IMR-90 (cell line): ENCODE measurements at regions not wholly inside any gene's neighbourhood (a gene's known extent, or its start where the extent isn't known, plus 50 kb on each side); places are given as distances from the start of the nearest gene placed in this dataset.

ENCODE experiments used
- ATAC-seq: fragments of 200-7000 bp; cut with Tn5 transposase; 2 replicates; pipeline ENCODE4 v1.9.1; 2020; ENCODE audit warnings: low read depth, mild to moderate bottlenecking, moderate library complexity
- BruUV-seq: library from RNA; stranded (reverse); fragments of 400-500 nt; replicated peaks from 2 replicates; lab custom pipeline; 2021; lab: Mats Ljungman, UMichigan
- CTCF ChIA-PET: fragments of 300-600 bp; formaldehyde crosslinking; extraction: SDS; loops from one replicate; lab custom pipeline; 2021; ENCODE audit warnings: antibody characterized with exemption; lab: Yijun Ruan, JAX
- POLR2A ChIA-PET: fragments of 300-600 bp; sonication (Branson Sonifier 250); formaldehyde crosslinking; loops from one replicate; lab custom pipeline; 2022; ENCODE audit warnings: antibody characterized with exemption; ENCODE audit not compliant: unreplicated experiment; lab: Charles Lee
- DNase-seq: peaks from one replicate; pipeline ENCODE4 v3.0.0; 2013
- H2AFZ ChIP-seq: replicated peaks from 2 replicates; pipeline ENCODE3; 2013; ENCODE audit warnings: low read length, mild to moderate bottlenecking; ENCODE audit not compliant: poor library complexity
- H2AK5ac ChIP-seq: 2 replicates; pipeline ENCODE4 v1.6.1; 2013; ENCODE audit warnings: low read depth, low read length, inconsistent platforms
- H2AK9ac ChIP-seq: replicated peaks from 2 replicates; pipeline ENCODE3; 2013; ENCODE audit warnings: mild to moderate bottlenecking, low read depth, low read length, moderate library complexity; ENCODE audit not compliant: poor library complexity
- H2BK120ac ChIP-seq: 2 replicates; pipeline ENCODE4 v1.6.1; 2013; ENCODE audit warnings: low read depth, low read length, inconsistent platforms
- H2BK15ac ChIP-seq: 3 replicates; pipeline ENCODE4 v1.6.1; 2013; ENCODE audit warnings: low read depth, low read length, inconsistent platforms
- H2BK20ac ChIP-seq: 2 replicates; pipeline ENCODE4 v1.6.1; 2013; ENCODE audit warnings: low read depth, mild to moderate bottlenecking, inconsistent platforms, low read length, moderate library complexity
- H2BK5ac ChIP-seq: 2 replicates; pipeline ENCODE4 v1.6.1; 2013; ENCODE audit warnings: mild to moderate bottlenecking, low read depth, low read length, inconsistent platforms; ENCODE audit not compliant: poor library complexity, severe bottlenecking
- H3K14ac ChIP-seq: replicated peaks from 2 replicates; pipeline ENCODE4 v1.6.1; 2013; ENCODE audit warnings: low read depth, low read length, inconsistent platforms
- H3K18ac ChIP-seq: 2 replicates; pipeline ENCODE4 v1.6.1; 2013; ENCODE audit warnings: low read depth, low read length, control low read depth
- H3K23ac ChIP-seq: 2 replicates; pipeline ENCODE4 v1.6.1; 2013; ENCODE audit warnings: low read depth, low read length, inconsistent platforms
- H3K27ac ChIP-seq: 2 replicates; pipeline ENCODE4 v1.5.1; 2013; ENCODE audit warnings: mild to moderate bottlenecking, control low read depth, low read length; ENCODE audit not compliant: insufficient read depth
- H3K27me3 ChIP-seq: 2 replicates; pipeline ENCODE4 v1.6.1; 2013; ENCODE audit warnings: low read length; ENCODE audit not compliant: control insufficient read depth, insufficient read depth
- H3K36me3 ChIP-seq: 2 replicates; pipeline ENCODE4 v1.6.1; 2013; ENCODE audit warnings: low read length, mixed read lengths; ENCODE audit not compliant: control insufficient read depth, insufficient read depth
- H3K4ac ChIP-seq: 2 replicates; pipeline ENCODE4 v1.6.1; 2013; ENCODE audit warnings: low read depth, low read length, inconsistent platforms
- H3K4me1 ChIP-seq: 2 replicates; pipeline ENCODE4 v1.6.1; 2013; ENCODE audit warnings: low read length, mixed read lengths; ENCODE audit not compliant: control insufficient read depth, insufficient read depth
- H3K4me2 ChIP-seq: 2 replicates; pipeline ENCODE4 v1.6.1; 2013; ENCODE audit warnings: low read depth, mild to moderate bottlenecking, control low read depth, low read length, moderate library complexity
- H3K4me3 ChIP-seq: 2 replicates; pipeline ENCODE4 v1.5.1; 2013; ENCODE audit warnings: low read depth, mild to moderate bottlenecking, control low read depth, low read length, moderate library complexity; ENCODE audit not compliant: insufficient read depth
- H3K56ac ChIP-seq: 2 replicates; pipeline ENCODE4 v1.6.1; 2013; ENCODE audit warnings: low read length, inconsistent platforms; ENCODE audit not compliant: insufficient read depth; ENCODE audit errors: extremely low read depth
- H3K79me1 ChIP-seq, 2 experiments: 2 replicates each; pipeline ENCODE4 v1.6.1; 2013; ENCODE audit warnings: low read length in 2 of 2, inconsistent platforms in 1 of 2, low read depth in 1 of 2
- H3K9ac ChIP-seq: 2 replicates; pipeline ENCODE4 v1.6.1; 2013; ENCODE audit warnings: low read depth, low read length, control low read depth
- H3K9me1 ChIP-seq: 2 replicates; pipeline ENCODE4 v1.6.1; 2013; ENCODE audit warnings: low read length, inconsistent platforms; ENCODE audit not compliant: insufficient read depth
- H3K9me3 ChIP-seq: 2 replicates; pipeline ENCODE4 v1.6.1; 2013; ENCODE audit warnings: low read length; ENCODE audit not compliant: control insufficient read depth, insufficient read depth
- H4K20me1 ChIP-seq: 2 replicates; pipeline ENCODE4 v1.6.1; 2013; ENCODE audit warnings: low read length, inconsistent platforms; ENCODE audit not compliant: insufficient read depth
- H4K5ac ChIP-seq: 2 replicates; pipeline ENCODE4 v1.6.1; 2013; ENCODE audit warnings: mild to moderate bottlenecking, low read depth, low read length, control low read depth
- H4K8ac ChIP-seq, 2 experiments: 2 replicates each; pipeline ENCODE4 v1.6.1; 2013; ENCODE audit warnings: low read depth in 2 of 2, low read length in 2 of 2, control low read depth in 1 of 2, inconsistent platforms in 1 of 2
- H4K91ac ChIP-seq: 2 replicates; pipeline ENCODE4 v1.6.1; 2013; ENCODE audit warnings: low read depth, low read length, inconsistent platforms; ENCODE audit not compliant: insufficient read depth
- BHLHE40 ChIP-seq: fragments of 150-350 bp; IDR thresholded peaks from 2 replicates; pipeline ENCODE4 v1.6.1; 2016; ENCODE audit warnings: mild to moderate bottlenecking, low read depth, low read length
- CEBPB ChIP-seq: IDR thresholded peaks from 2 replicates; pipeline ENCODE4 v1.6.1; 2012; ENCODE audit warnings: low read depth, low read length, improper control_type of control experiment
- CHD1 ChIP-seq: IDR thresholded peaks from 2 replicates; pipeline ENCODE4 v1.6.1; 2012; ENCODE audit warnings: low read depth, low read length, improper control_type of control experiment
- CTCF ChIP-seq: conservative IDR thresholded peaks from 2 replicates; pipeline ENCODE4 v1.5.1; 2012; ENCODE audit warnings: mild to moderate bottlenecking, low read depth, low read length, improper control_type of control experiment
- ELK1 ChIP-seq: fragments of 150-350 bp; IDR thresholded peaks from 2 replicates; pipeline ENCODE4 v1.6.1; 2016; ENCODE audit warnings: low read depth, mild to moderate bottlenecking, low read length, moderate library complexity, borderline replicate concordance
- FOS ChIP-seq: fragments of 150-350 bp; IDR thresholded peaks from 2 replicates; pipeline ENCODE4 v1.6.1; 2016; ENCODE audit warnings: low read depth, low read length
- MAFK ChIP-seq: IDR thresholded peaks from 2 replicates; pipeline ENCODE4 v1.6.1; 2012; ENCODE audit warnings: low read depth, low read length, improper control_type of control experiment
- MXI1 ChIP-seq: IDR thresholded peaks from 2 replicates; pipeline ENCODE4 v1.6.1; 2012; ENCODE audit warnings: low read depth, mild to moderate bottlenecking, low read length, moderate library complexity, borderline replicate concordance
- NFE2L2 ChIP-seq: fragments of 150-350 bp; IDR thresholded peaks from 2 replicates; pipeline ENCODE4 v1.6.1; 2016; ENCODE audit warnings: low read depth, mild to moderate bottlenecking, low read length
- POLR2A ChIP-seq: IDR thresholded peaks from 2 replicates; pipeline ENCODE4 v1.6.1; 2012; ENCODE audit warnings: mild to moderate bottlenecking, low read depth, low read length
- RAD21 ChIP-seq: IDR thresholded peaks from 2 replicates; pipeline ENCODE4 v1.6.1; 2012; ENCODE audit warnings: low read length, improper control_type of control experiment
- RCOR1 ChIP-seq: IDR thresholded peaks from 2 replicates; pipeline ENCODE4 v1.6.1; 2012; ENCODE audit warnings: mild to moderate bottlenecking, low read length, improper control_type of control experiment; ENCODE audit not compliant: insufficient replicate concordance
- SMC3 ChIP-seq: fragments of 150-350 bp; IDR thresholded peaks from 2 replicates; pipeline ENCODE4 v1.6.1; 2016; ENCODE audit warnings: low read depth, mild to moderate bottlenecking, antibody characterized with exemption, low read length, moderate library complexity
- WGBS, 2 experiments: methylation state at CpG; one replicate each; pipeline versions ENCODE4 v1.1.5 to v1.1.7; 2013; ENCODE audit warnings: missing lambda C conversion rate in 2 of 2; ENCODE audit not compliant: insufficient read length in 1 of 2; ENCODE audit errors: extremely low coverage in 2 of 2; 5-methylcytosine and 5-hydroxymethylcytosine counted together
- dilution Hi-C: fragments of 300-500 bp; cut with HindIII; formaldehyde crosslinking; loops from one replicate; pipeline ENCODE4 v1.14.3; 2018; ENCODE audit warnings: low sequenced_read_pairs; ENCODE audit not compliant: unreplicated experiment
- in situ Hi-C: fragments of 300-500 bp; cut with MboI; formaldehyde crosslinking; loops from 3 replicates; pipeline ENCODE4 v1.14.3; 2019; ENCODE audit warnings: low sequenced_read_pairs, inconsistent platforms, mixed read lengths
- intact Hi-C: fragments of 100-400 bp; cut with micrococcal nuclease; formaldehyde crosslinking; loops from 2 replicates; pipeline ENCODE4 v1.10.0; 2022
- TF ChIP-seq, protein P1 (sequence below): fragments of 150-350 bp; IDR thresholded peaks from 2 replicates; pipeline ENCODE4 v1.6.1; 2017; ENCODE audit warnings: mild to moderate bottlenecking, antibody characterized with exemption, low read length, low read depth

DNA sequence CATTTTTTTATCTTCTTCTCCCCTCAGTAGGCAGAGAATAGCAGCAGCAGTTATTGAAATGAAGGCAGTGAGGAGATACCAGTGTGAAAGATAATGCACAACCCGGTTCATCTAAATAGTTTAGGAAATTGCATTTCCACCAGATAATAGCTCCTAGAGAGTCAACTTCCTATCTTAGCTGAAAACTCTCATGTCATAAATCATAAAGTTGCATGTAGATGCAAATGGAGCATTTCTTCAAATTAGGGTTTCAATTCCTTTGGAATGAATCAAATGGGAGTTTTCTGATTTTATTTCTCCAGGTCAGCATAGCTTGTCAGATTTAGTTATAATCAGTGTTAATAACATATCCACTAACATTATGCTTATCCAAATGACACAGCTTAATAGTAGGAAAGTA is 335.3 kb downstream of the CNTNAP4 start:
- Histone ChIP-seq H3K4me1 (no peaks in the 10 kb centered on the region), H2BK5ac (no peak overlapping the region), H3K36me3 (no peaks in the 10 kb centered on the region), H3K4me2 (no peak overlapping the region), H3K4me3 (no peak overlapping the region), H2BK120ac (no peak overlapping the region), H3K27ac (no peak overlapping the region), H3K4ac (no peak overlapping the region), H4K91ac (no peak overlapping the region), H2AK9ac (no peak overlapping the region), H4K8ac (no peak overlapping the region), H2BK15ac (no peak overlapping the region), H2AK5ac (no peak overlapping the region), H3K9me3 (0 out of 2 replicates have a peak, but pooled peaks cover 2% of the 10 kb centered on the region), H3K79me1 (no peaks in the 10 kb centered on the region), H3K18ac (no peak overlapping the region), H3K9me1 (no peaks in the 10 kb centered on the region), H2BK20ac (no peak overlapping the region), H2AFZ (no peak overlapping the region), H3K27me3 (no peaks in the 10 kb centered on the region), H4K5ac (no peak overlapping the region), H3K14ac (no peak overlapping the region), H3K56ac (no peak overlapping the region), H4K20me1 (no peaks in the 10 kb centered on the region), H3K23ac (no peak overlapping the region), H3K9ac (no peak overlapping the region)
- no TSS peak for BruUV-seq
- dilution Hi-C loops = no loop called here
- intact Hi-C loops = no loop called here
- TF ChIP-seq CHD1 = no peak
- no peak for TF ChIP-seq POLR2A
- TF ChIP-seq CEBPB = no peak
- TF ChIP-seq NFE2L2 = no peak
- no peak for TF ChIP-seq BHLHE40
- TF ChIP-seq RCOR1 = no peak
- TF ChIP-seq MXI1 = no peak
- no peak for TF ChIP-seq CTCF
- TF ChIP-seq, protein P1, sequence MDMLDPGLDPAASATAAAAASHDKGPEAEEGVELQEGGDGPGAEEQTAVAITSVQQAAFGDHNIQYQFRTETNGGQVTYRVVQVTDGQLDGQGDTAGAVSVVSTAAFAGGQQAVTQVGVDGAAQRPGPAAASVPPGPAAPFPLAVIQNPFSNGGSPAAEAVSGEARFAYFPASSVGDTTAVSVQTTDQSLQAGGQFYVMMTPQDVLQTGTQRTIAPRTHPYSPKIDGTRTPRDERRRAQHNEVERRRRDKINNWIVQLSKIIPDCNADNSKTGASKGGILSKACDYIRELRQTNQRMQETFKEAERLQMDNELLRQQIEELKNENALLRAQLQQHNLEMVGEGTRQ = no peak
- no peak for TF ChIP-seq ELK1
- no peak for TF ChIP-seq RAD21
- no peak for TF ChIP-seq MAFK
- no peak for TF ChIP-seq FOS
- TF ChIP-seq SMC3 = no peak
- in situ Hi-C loops = no loop called here
- no CpG with 5 or more reads among the region's 1 CpG for WGBS, 2 experiments
- POLR2A ChIA-PET = no interaction called here
- CTCF ChIA-PET = no interaction called here
- no peak for DNase-seq
- ATAC-seq = no peak
